Esophagus squamous epithelium (tissue), 4 donors: ENCODE measurements at regions not wholly inside any gene's neighbourhood (a gene's known extent, or its start where the extent isn't known, plus 50 kb on each side); places are given as distances from the start of the nearest gene placed in this dataset.
A peak's percentile ranks its signal among the peaks of the same experiment; 100 is the strongest.

Experiments used
- CTCF ChIP-seq, 6 experiments: fragments of 450-650 bp in 4 of 6; fragments of 200-600 bp in 2 of 6; sonication (generic) in 2 of 6; IDR thresholded peaks; one replicate each; pipeline ENCODE4 v1.5.1; 2016 to 2019; ENCODE audit warnings: antibody characterized with exemption in 6 of 6, mild to moderate bottlenecking in 4 of 6, moderate library complexity in 4 of 6
- POLR2A ChIP-seq, 4 donors: fragments of 450-650 bp; IDR thresholded peaks; one replicate each; pipeline ENCODE4 v1.6.1; 2017; ENCODE audit warnings: antibody characterized with exemption in 4 of 4, mild to moderate bottlenecking in 4 of 4, moderate library complexity in 3 of 4

GRCh38 chrX:33434256-33435092, 223.1 kb upstream of the DMD start:
- TF ChIP-seq POLR2A (IDR thresholded peaks at IDR 0.05) (no peak), CTCF (IDR thresholded peaks at IDR 0.05) (peak; percentile 40 to 84 (median 57))
